ENCODE measurements at regions not wholly inside any gene's neighbourhood (a gene's known extent, or its start where the extent isn't known, plus 50 kb on each side); places are given as distances from the start of the nearest gene placed in this dataset.

DNA sequence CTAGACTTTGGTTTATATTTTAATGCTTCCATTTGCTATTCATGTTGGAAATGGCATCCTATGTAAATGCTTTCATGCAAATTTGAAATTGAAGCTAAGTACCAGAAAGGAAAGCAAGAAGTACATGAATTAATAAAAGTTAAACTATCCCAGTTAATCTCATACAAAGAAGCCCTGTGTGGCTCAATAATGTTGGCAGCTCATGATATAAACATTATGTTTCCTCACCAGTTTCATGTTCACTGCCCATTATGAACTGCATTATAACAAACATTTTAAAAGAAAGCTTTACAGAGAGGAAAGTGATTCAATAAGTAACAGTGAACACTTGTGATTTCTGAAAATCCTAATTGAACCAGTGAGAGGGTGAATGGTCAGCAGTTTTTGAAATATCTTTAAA, 62.9 kb upstream of the ROBO2 start:
- TF ChIP-seq YY1 (IDR thresholded peaks at IDR 0.05; ENCODE audit: low read depth): no peak

DNA sequence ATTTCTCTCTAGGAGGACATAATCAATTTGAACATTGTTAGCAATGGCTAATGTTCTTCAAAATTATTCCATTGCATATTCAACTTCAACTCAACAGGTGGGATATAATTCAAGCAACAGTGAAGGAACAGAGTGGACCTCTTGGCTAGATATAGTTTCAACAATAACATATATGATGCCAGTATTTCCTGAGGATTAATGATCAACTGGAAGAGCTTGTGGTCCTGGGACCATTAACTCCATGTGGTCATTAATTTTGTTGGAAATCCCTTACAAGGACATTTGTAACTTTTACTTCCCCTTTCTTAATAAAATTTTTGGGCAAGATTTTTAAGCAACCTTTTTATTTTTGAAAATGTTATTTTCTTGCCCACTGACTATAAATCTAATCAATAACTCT, 54.3 kb upstream of the ROBO2 start:
- TF ChIP-seq RAD21 (IDR thresholded peaks at IDR 0.05; ENCODE audit: low read depth) (no peak), TCF12 (IDR thresholded peaks at IDR 0.05; ENCODE audit: low read depth) (no peak), YY1 (IDR thresholded peaks at IDR 0.05; ENCODE audit: low read depth) (no peak), TAF1 (IDR thresholded peaks at IDR 0.05; ENCODE audit: low read depth) (no peak), EGR1 (IDR thresholded peaks at IDR 0.05) (no peak), CREB1 (IDR thresholded peaks at IDR 0.05; ENCODE audit: low read depth) (no peak), NFIC (IDR thresholded peaks at IDR 0.05) (no peak), TEAD4 (IDR thresholded peaks at IDR 0.05) (no peak), CEBPB (IDR thresholded peaks at IDR 0.05) (no peak), FOXM1 (IDR thresholded peaks at IDR 0.05; ENCODE audit: borderline replicate concordance, low read depth) (no peak), EP300 (IDR thresholded peaks at IDR 0.05; ENCODE audit: borderline replicate concordance) (no peak), ZBTB7A (IDR thresholded peaks at IDR 0.05; ENCODE audit: low read depth) (no peak)
- TF ChIP-seq, protein P1, sequence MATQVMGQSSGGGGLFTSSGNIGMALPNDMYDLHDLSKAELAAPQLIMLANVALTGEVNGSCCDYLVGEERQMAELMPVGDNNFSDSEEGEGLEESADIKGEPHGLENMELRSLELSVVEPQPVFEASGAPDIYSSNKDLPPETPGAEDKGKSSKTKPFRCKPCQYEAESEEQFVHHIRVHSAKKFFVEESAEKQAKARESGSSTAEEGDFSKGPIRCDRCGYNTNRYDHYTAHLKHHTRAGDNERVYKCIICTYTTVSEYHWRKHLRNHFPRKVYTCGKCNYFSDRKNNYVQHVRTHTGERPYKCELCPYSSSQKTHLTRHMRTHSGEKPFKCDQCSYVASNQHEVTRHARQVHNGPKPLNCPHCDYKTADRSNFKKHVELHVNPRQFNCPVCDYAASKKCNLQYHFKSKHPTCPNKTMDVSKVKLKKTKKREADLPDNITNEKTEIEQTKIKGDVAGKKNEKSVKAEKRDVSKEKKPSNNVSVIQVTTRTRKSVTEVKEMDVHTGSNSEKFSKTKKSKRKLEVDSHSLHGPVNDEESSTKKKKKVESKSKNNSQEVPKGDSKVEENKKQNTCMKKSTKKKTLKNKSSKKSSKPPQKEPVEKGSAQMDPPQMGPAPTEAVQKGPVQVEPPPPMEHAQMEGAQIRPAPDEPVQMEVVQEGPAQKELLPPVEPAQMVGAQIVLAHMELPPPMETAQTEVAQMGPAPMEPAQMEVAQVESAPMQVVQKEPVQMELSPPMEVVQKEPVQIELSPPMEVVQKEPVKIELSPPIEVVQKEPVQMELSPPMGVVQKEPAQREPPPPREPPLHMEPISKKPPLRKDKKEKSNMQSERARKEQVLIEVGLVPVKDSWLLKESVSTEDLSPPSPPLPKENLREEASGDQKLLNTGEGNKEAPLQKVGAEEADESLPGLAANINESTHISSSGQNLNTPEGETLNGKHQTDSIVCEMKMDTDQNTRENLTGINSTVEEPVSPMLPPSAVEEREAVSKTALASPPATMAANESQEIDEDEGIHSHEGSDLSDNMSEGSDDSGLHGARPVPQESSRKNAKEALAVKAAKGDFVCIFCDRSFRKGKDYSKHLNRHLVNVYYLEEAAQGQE (IDR thresholded peaks at IDR 0.05; ENCODE audit: low read depth): no peak
- TF ChIP-seq, protein P2, sequence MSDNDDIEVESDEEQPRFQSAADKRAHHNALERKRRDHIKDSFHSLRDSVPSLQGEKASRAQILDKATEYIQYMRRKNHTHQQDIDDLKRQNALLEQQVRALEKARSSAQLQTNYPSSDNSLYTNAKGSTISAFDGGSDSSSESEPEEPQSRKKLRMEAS (IDR thresholded peaks at IDR 0.05): no peak
- TF ChIP-seq, protein P3, sequence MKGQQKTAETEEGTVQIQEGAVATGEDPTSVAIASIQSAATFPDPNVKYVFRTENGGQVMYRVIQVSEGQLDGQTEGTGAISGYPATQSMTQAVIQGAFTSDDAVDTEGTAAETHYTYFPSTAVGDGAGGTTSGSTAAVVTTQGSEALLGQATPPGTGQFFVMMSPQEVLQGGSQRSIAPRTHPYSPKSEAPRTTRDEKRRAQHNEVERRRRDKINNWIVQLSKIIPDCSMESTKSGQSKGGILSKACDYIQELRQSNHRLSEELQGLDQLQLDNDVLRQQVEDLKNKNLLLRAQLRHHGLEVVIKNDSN (IDR thresholded peaks at IDR 0.05): no peak

DNA sequence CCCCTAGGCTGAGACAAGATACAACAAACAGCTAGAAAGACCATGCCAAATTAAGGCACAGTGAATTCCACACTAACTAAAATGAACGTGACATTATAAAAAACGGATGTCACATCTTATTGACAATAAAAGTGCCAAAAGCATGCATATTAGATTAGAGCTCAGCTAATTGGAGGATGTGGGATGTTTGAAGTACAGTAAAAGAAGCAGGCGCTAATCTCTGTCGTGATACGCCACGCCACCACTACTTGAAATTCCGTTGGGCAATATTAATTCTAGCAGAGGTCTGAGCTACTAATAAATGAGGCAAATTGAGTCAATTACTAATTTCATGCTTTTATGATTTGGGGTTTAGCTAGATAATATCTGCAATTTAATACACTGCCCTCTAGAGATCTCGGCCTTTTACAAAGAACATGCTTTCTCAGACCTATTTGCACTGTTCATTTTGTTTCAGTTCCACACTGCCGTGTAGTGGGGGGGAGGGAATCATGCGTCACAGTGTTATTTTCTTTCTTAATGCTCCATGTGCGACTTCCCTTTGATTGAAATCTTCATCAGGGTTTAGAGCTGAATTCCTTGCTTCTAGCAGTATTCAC, 52.9 kb upstream of the ROBO2 start:
- no peak for TF ChIP-seq EP300 (IDR thresholded peaks at IDR 0.05; ENCODE audit: borderline replicate concordance)
- no peak for TF ChIP-seq TAF1 (IDR thresholded peaks at IDR 0.05; ENCODE audit: low read depth)
